Esophagus muscularis mucosa (tissue), 4 donors: ENCODE measurements at regions not wholly inside any gene's neighbourhood (a gene's known extent, or its start where the extent isn't known, plus 50 kb on each side); places are given as distances from the start of the nearest gene placed in this dataset.

Source experiments
- DNase-seq: peaks from one replicate; pipeline ENCODE4 v3.0.0-alpha.2; 2017; ENCODE audit errors: extremely low spot score
- H3K27ac ChIP-seq, 4 donors: fragments of 200-600 bp; sonication (generic); replicated peaks in 1 of 4; 1 replicate in 3 of 4; 2 replicates in 1 of 4; pipeline ENCODE4 v1.5.1; 2016 to 2019; ENCODE audit warnings: mild to moderate bottlenecking in 1 of 4
- H3K27me3 ChIP-seq, 4 donors: fragments of 200-600 bp; sonication (generic); one replicate each; pipeline versions ENCODE4 v1.5.1 to v1.6.0; 2016 to 2019
- H3K36me3 ChIP-seq, 4 donors: fragments of 200-600 bp; sonication (generic); one replicate each; pipeline ENCODE4 v1.5.1; 2016 to 2019
- H3K4me1 ChIP-seq, 4 donors: fragments of 200-600 bp; sonication (generic); one replicate each; pipeline ENCODE4 v1.5.1; 2016 to 2019
- H3K4me3 ChIP-seq, 4 donors: fragments of 200-600 bp; sonication (generic); 1 replicate in 2 of 4; 2 replicates in 2 of 4; pipeline ENCODE4 v1.5.1; 2016 to 2019; ENCODE audit warnings: mild to moderate bottlenecking in 4 of 4, moderate library complexity in 1 of 4
- H3K9me3 ChIP-seq, 4 donors: fragments of 200-600 bp; sonication (generic); 1 replicate in 3 of 4; 2 replicates in 1 of 4; pipeline ENCODE4 v1.5.1; 2016 to 2019
- CTCF ChIP-seq, 3 experiments: fragments of 200-600 bp in 2 of 3; fragments of 450-650 bp in 1 of 3; sonication (generic) in 2 of 3; IDR thresholded peaks; one replicate each; pipeline ENCODE4 v1.5.1; 2017 to 2019; ENCODE audit warnings: antibody characterized with exemption in 3 of 3, mild to moderate bottlenecking in 2 of 3, moderate library complexity in 1 of 3
- EP300 ChIP-seq: sonication (generic); formaldehyde crosslinking; IDR thresholded peaks from one replicate; pipeline ENCODE4 v1.6.1; 2017; ENCODE audit warnings: antibody characterized with exemption
- POLR2A ChIP-seq: fragments of 450-650 bp; IDR thresholded peaks from one replicate; pipeline ENCODE4 v1.6.1; 2017; ENCODE audit warnings: antibody characterized with exemption, moderate library complexity, mild to moderate bottlenecking, low read depth
- POLR2AphosphoS5 ChIP-seq, 2 donors: sonication (generic); formaldehyde crosslinking; IDR thresholded peaks; one replicate each; pipeline ENCODE4 v1.6.1; 2017; ENCODE audit warnings: antibody characterized with exemption in 2 of 2
- WGBS: methylation state at CpG from one replicate; pipeline ENCODE4 v1.1.5; 2018; 5-methylcytosine and 5-hydroxymethylcytosine counted together
- intact Hi-C: fragments of 100-400 bp; cut with DNase I; formaldehyde crosslinking; loops from one replicate; pipeline ENCODE4 v1.15.1; 2023

- Histone ChIP-seq H3K9me3 (no peaks in the 10 kb centered on the region), H3K27me3 (no peaks in the 10 kb centered on the region), H3K27ac (peak overlapping the region in 3 of 4 donors; percentile 63 to 71 (median 67)), H3K36me3 (peaks cover 0 to 48% (median 42%) of the 10 kb centered on the region in 4 donors), H3K4me3 (no peak overlapping the region), H3K4me1 (peaks cover 6 to 44% (median 25%) of the 10 kb centered on the region in 4 donors)
- 73% methylated on average over 9 of the region's 10 CpGs for WGBS
- no peak for DNase-seq
- no peak for TF ChIP-seq POLR2AphosphoS5 (IDR thresholded peaks at IDR 0.05)
- TF ChIP-seq POLR2A, result no peak
- TF ChIP-seq CTCF (IDR thresholded peaks at IDR 0.05), result no peak
- no peak for TF ChIP-seq EP300
- intact Hi-C loops, result loop anchor here (5.0 kb wide), 1 partner anchor 54 kb away; no protein-coding TSS in a partner anchor
Measured at GRCh38 chr15:62841269-62841628, 201.3 kb upstream of the TPM1 start.

- no peak for TF ChIP-seq EP300
- no peaks in the 10 kb centered on the region for H3K9me3 ChIP-seq
- peaks cover 6 to 49% (median 25%) of the 10 kb centered on the region in 4 donors for H3K4me1 ChIP-seq
- H3K36me3 ChIP-seq, result peaks cover 0 to 43% (median 42%) of the 10 kb centered on the region in 4 donors
- DNase-seq, result peak; percentile 66
- intact Hi-C loops, result loop anchor here (5.0 kb wide), 1 partner anchor 55 kb away; no protein-coding TSS in a partner anchor
- WGBS, result 62% methylated on average over 10 of the region's 10 CpGs
- H3K27ac ChIP-seq, result peak overlapping the region; percentile 32 to 71 (median 65)
- H3K4me3 ChIP-seq, result no peak overlapping the region
- H3K27me3 ChIP-seq, result no peaks in the 10 kb centered on the region
Measured at GRCh38 chr15:62841891-62842559, 200.5 kb upstream of the TPM1 start.

GRCh38 chr15:62843311-62843710, 199.2 kb upstream of the TPM1 start:
- WGBS, result 73% methylated on average over 5 of the region's 5 CpGs
- Histone ChIP-seq H3K36me3 (peaks cover 0 to 47% (median 36%) of the 10 kb centered on the region in 4 donors), H3K4me1 (peaks cover 13 to 62% (median 35%) of the 10 kb centered on the region in 4 donors), H3K27ac (peak overlapping the region in 3 of 4 donors; percentile 63 to 71 (median 67)), H3K4me3 (no peak overlapping the region), H3K27me3 (no peaks in the 10 kb centered on the region), H3K9me3 (no peaks in the 10 kb centered on the region)
- no peak for DNase-seq
- TF ChIP-seq POLR2AphosphoS5 (IDR thresholded peaks at IDR 0.05) (no peak), EP300 (no peak), CTCF (IDR thresholded peaks at IDR 0.05) (no peak), POLR2A (no peak)
- intact Hi-C loops, result loop anchor here (5.0 kb wide), 1 partner anchor 56 kb away; no protein-coding TSS in a partner anchor

GRCh38 chr15:62844564-62845240, 197.8 kb upstream of the TPM1 start:
- H3K36me3 ChIP-seq, result peaks cover 0 to 39% (median 23%) of the 10 kb centered on the region in 4 donors

More at GRCh38 chr15:62844564-62845240, 197.8 kb upstream of the TPM1 start:
- no peak overlapping the region for H3K4me3 ChIP-seq
- intact Hi-C loops, result loop anchor here (5.0 kb wide), 3 partner anchors 57 to 198 kb away; partner anchors contain the start of gene TPM1
- no peak for DNase-seq
- H3K4me1 ChIP-seq, result peaks cover 20 to 76% (median 46%) of the 10 kb centered on the region in 4 donors
- no peaks in the 10 kb centered on the region for H3K9me3 ChIP-seq
- H3K27ac ChIP-seq, result peak overlapping the region in 2 of 4 donors; percentile 32 to 67
- TF ChIP-seq EP300 (no peak), POLR2A (no peak), POLR2AphosphoS5 (IDR thresholded peaks at IDR 0.05) (no peak), CTCF (IDR thresholded peaks at IDR 0.05) (no peak)
- H3K27me3 ChIP-seq, result no peaks in the 10 kb centered on the region
- 67% methylated on average over 10 of the region's 10 CpGs for WGBS
